Mesendoderm (in vitro differentiated cells): ENCODE measurements at regions not wholly inside any gene's neighbourhood (a gene's known extent, or its start where the extent isn't known, plus 50 kb on each side); places are given as distances from the start of the nearest gene placed in this dataset.

Experiments used
- DNase-seq: peaks from one replicate; pipeline ENCODE4 v3.0.0; 2013
- H2AK5ac ChIP-seq: 2 replicates; pipeline ENCODE4 v1.6.1; 2013; ENCODE audit warnings: low read length, inconsistent platforms
- H2BK120ac ChIP-seq: 2 replicates; pipeline ENCODE4 v1.6.1; 2013; ENCODE audit warnings: low read depth, mild to moderate bottlenecking, low read length, moderate library complexity, mixed read lengths
- H2BK15ac ChIP-seq: replicated peaks from 2 replicates; pipeline ENCODE4 v1.6.1; 2013; ENCODE audit warnings: low read depth, mild to moderate bottlenecking, moderate library complexity
- H2BK5ac ChIP-seq: 2 replicates; pipeline ENCODE4 v1.6.1; 2013; ENCODE audit warnings: low read length, inconsistent platforms
- H3K18ac ChIP-seq: 2 replicates; pipeline ENCODE4 v1.6.1; 2013; ENCODE audit warnings: mild to moderate bottlenecking, low read length, mixed read lengths
- H3K23ac ChIP-seq: one replicate; pipeline ENCODE4 v1.6.1; 2013; ENCODE audit warnings: low read length
- H3K27ac ChIP-seq: 2 replicates; pipeline ENCODE4 v1.5.1; 2013; ENCODE audit warnings: low read depth, mild to moderate bottlenecking, inconsistent platforms, low read length, moderate library complexity
- H3K27me3 ChIP-seq: 2 replicates; pipeline ENCODE4 v1.6.1; 2013; ENCODE audit warnings: low read length, control low read depth, mild to moderate bottlenecking, inconsistent platforms; ENCODE audit not compliant: insufficient read depth, poor library complexity
- H3K36me3 ChIP-seq: 2 replicates; pipeline ENCODE4 v1.6.1; 2013; ENCODE audit warnings: low read length, inconsistent platforms; ENCODE audit not compliant: control insufficient read depth, insufficient read depth
- H3K4ac ChIP-seq: one replicate; pipeline ENCODE4 v1.6.1; 2013; ENCODE audit warnings: low read depth, mild to moderate bottlenecking, low read length, moderate library complexity
- H3K4me1 ChIP-seq: 2 replicates; pipeline ENCODE4 v1.6.1; 2013; ENCODE audit warnings: low read depth, low read length, inconsistent platforms; ENCODE audit not compliant: control insufficient read depth
- H3K4me2 ChIP-seq: 2 replicates; pipeline ENCODE4 v1.6.1; 2013; ENCODE audit warnings: low read length
- H3K4me3 ChIP-seq: 2 replicates; pipeline ENCODE4 v1.5.1; 2013; ENCODE audit warnings: mild to moderate bottlenecking, low read length
- H3K56ac ChIP-seq: one replicate; pipeline ENCODE4 v1.6.1; 2013; ENCODE audit warnings: low read length
- H3K79me1 ChIP-seq: 2 replicates; pipeline ENCODE4 v1.6.1; 2013; ENCODE audit warnings: low read length, inconsistent platforms
- H3K79me2 ChIP-seq: 2 replicates; pipeline ENCODE4 v1.6.1; 2013; ENCODE audit warnings: mild to moderate bottlenecking, low read length; ENCODE audit not compliant: control insufficient read depth, insufficient read depth
- H3K9ac ChIP-seq: 2 replicates; pipeline ENCODE4 v1.6.1; 2013; ENCODE audit warnings: low read length, inconsistent platforms
- H4K5ac ChIP-seq: one replicate; pipeline ENCODE4 v1.6.1; 2013; ENCODE audit warnings: low read length
- H4K8ac ChIP-seq: one replicate; pipeline ENCODE4 v1.6.1; 2013; ENCODE audit warnings: low read depth, mild to moderate bottlenecking, control low read depth, low read length, moderate library complexity
- WGBS: extraction: QIAGEN DNeasy Blood & Tissue Kit; methylation state at CpG from one replicate; pipeline ENCODE4 v1.1.7; 2013; ENCODE audit warnings: low lambda C conversion rate, missing lambda C conversion rate; ENCODE audit not compliant: insufficient coverage; ENCODE audit errors: extremely low coverage; 5-methylcytosine and 5-hydroxymethylcytosine counted together

DNA sequence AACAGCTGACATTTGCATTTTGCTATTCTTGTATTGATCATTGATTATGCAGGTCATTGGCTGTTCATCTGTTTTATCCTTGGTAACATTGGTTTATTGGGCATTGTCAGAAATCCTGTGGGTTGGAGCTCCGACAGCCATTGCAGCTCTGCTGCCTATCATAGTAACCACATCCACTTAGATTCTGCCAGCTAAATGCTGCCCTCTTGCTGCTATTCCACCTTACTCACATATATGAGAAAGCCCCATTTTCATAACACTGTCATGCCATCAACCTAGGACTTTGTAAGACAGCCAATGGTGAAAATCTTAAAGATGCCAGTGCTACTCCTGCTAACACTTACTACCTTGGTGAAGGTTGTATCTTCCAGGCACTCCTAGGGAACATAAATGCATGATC is 187.3 kb upstream of the CXCL13 start:
- Histone ChIP-seq H3K79me2 (no peaks in the 10 kb centered on the region), H2BK15ac (no peak overlapping the region), H3K27ac (no peak overlapping the region), H3K4me1 (no peaks in the 10 kb centered on the region), H3K4me2 (no peak overlapping the region), H3K9ac (no peak overlapping the region), H3K27me3 (no peaks in the 10 kb centered on the region), H4K5ac (no peak overlapping the region), H3K18ac (no peak overlapping the region), H3K23ac (no peak overlapping the region), H2BK5ac (no peak overlapping the region), H4K8ac (no peak overlapping the region), H3K56ac (no peak overlapping the region), H3K79me1 (no peaks in the 10 kb centered on the region), H3K4ac (no peak overlapping the region), H3K4me3 (no peak overlapping the region), H2AK5ac (no peak overlapping the region), H2BK120ac (no peak overlapping the region), H3K36me3 (no peaks in the 10 kb centered on the region)
- peak; percentile 36 for DNase-seq
- WGBS, result no CpG with 5 or more reads among the region's 1 CpG

DNA sequence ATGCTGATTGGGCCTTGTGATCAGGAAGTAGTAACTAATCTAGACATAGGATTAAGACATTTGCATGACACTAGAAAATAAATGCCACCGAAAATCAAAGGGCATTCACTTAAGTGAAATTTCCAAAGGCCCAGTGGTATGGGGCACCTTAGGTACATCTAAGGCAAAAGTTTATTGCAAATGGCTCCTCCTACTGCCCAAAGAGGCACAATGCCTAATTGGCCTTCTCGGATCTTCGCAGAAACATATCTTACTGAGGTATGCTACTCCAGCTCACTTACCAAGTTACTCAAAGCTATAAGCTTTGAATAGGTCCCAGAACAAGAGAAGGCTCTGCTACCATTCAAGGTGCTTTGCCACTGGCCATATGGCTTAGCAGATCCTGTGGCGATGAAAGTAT is 174.8 kb upstream of the CXCL13 start:
- peak; percentile 36 for DNase-seq
- Histone ChIP-seq H3K27me3 (no peaks in the 10 kb centered on the region), H4K5ac (no peak overlapping the region), H3K9ac (no peak overlapping the region), H3K36me3 (no peaks in the 10 kb centered on the region), H3K23ac (no peak overlapping the region), H2BK5ac (no peak overlapping the region), H3K4me3 (no peak overlapping the region), H3K4me2 (no peak overlapping the region), H3K4me1 (no peaks in the 10 kb centered on the region), H4K8ac (no peak overlapping the region), H3K79me1 (no peaks in the 10 kb centered on the region), H2BK120ac (no peak overlapping the region), H2BK15ac (no peak overlapping the region), H3K4ac (no peak overlapping the region), H2AK5ac (no peak overlapping the region), H3K18ac (no peak overlapping the region), H3K56ac (no peak overlapping the region), H3K27ac (no peak overlapping the region), H3K79me2 (no peaks in the 10 kb centered on the region)
- WGBS, result no CpG with 5 or more reads among the region's 4 CpGs

DNA sequence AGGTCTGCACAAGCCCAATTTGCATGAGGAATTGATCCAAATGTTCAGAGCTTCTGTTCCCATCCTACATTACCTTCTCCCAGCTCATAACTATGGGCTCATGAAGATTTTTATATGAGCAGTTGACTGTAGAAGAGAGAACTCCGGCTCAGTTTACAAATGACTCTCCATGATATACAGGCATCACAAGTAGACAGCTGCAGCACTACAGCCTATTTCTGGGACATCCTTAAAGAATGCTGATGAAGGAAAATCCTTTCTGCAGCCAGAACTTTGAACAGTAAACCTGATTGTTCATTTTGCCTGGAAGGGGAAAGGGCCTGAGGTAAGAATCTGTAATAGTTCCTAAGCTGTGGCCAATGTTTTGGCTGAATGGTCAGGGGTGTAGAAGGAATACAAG is 174.1 kb upstream of the CXCL13 start:
- no CpG with 5 or more reads among the region's 1 CpG for WGBS
- Histone ChIP-seq H2BK120ac (no peak overlapping the region), H3K4me3 (no peak overlapping the region), H4K5ac (no peak overlapping the region), H2BK15ac (no peak overlapping the region), H3K18ac (no peak overlapping the region), H3K4me1 (no peaks in the 10 kb centered on the region), H2AK5ac (no peak overlapping the region), H3K79me1 (no peaks in the 10 kb centered on the region), H3K23ac (no peak overlapping the region), H3K56ac (no peak overlapping the region), H3K27me3 (no peaks in the 10 kb centered on the region), H3K4me2 (no peak overlapping the region), H3K9ac (no peak overlapping the region), H2BK5ac (no peak overlapping the region), H3K27ac (no peak overlapping the region), H3K79me2 (no peaks in the 10 kb centered on the region), H3K36me3 (no peaks in the 10 kb centered on the region), H3K4ac (no peak overlapping the region), H4K8ac (no peak overlapping the region)
- DNase-seq, result no peak

DNA sequence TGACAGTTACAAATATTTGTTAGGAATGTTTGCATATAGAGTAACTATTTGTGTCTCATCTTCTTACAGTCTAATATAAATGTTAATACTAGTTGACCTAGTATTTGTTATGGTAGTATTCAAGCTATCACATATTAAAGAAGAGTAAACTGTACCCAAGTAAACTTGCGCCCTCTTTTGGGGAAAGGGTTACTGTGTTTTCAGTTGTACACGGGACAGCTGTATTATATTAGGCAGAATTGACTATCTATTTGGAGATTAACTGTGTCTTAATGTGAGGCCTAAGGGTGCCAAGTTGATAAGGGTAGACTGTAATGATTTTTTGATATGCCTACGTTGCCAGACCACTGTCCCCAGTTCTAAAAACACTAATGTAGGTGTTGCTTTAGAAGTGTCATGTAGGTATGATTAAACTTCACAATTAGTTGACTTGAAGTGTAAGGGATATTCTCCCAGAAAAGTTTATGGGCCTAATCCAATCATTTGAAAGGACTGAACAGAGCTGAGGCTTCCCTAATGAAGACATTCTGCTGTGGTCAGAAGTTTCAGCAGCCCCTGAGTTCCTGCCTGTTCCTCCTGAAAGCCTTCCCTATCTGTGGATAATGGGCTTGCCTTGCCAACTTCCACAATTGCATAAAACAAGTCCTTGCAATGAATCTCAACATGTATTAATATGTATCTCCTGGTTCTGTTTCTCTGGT is 172.8 kb upstream of the CXCL13 start:
- Histone ChIP-seq H2BK15ac (no peak overlapping the region), H3K18ac (no peak overlapping the region), H3K79me2 (no peaks in the 10 kb centered on the region), H3K27me3 (no peaks in the 10 kb centered on the region), H2BK120ac (no peak overlapping the region), H3K27ac (no peak overlapping the region), H3K4me3 (no peak overlapping the region), H4K8ac (no peak overlapping the region), H2AK5ac (no peak overlapping the region), H3K9ac (no peak overlapping the region), H3K4me2 (no peak overlapping the region), H3K4ac (no peak overlapping the region), H3K4me1 (no peaks in the 10 kb centered on the region), H3K79me1 (no peaks in the 10 kb centered on the region), H3K56ac (no peak overlapping the region), H3K23ac (no peak overlapping the region), H4K5ac (no peak overlapping the region), H3K36me3 (no peaks in the 10 kb centered on the region), H2BK5ac (no peak overlapping the region)
- WGBS, result no CpG with 5 or more reads among the region's 3 CpGs
- peak; percentile 5 for DNase-seq

DNA sequence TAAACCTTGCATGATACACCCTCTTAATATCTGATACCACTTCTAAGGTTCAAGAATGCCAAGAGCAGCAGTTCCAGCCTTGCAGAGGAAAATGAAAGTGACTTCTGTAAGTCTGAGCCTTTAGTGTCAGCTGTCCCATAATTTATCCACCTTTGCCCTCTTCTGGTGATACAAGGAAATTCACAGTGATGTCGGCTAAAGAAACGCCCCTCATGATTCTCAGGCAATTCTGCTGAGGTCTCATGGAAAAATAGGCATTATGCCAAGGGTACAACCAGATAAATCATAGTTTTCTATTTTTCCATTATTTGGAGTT is 172.2 kb upstream of the CXCL13 start:
- no CpG with 5 or more reads among the region's 2 CpGs for WGBS
- H2BK120ac ChIP-seq, result no peak overlapping the region

More for the DNA sequence above, 172.2 kb upstream of the CXCL13 start:
- Histone ChIP-seq H3K18ac (no peak overlapping the region), H3K79me2 (no peaks in the 10 kb centered on the region), H2AK5ac (no peak overlapping the region), H3K79me1 (no peaks in the 10 kb centered on the region), H4K5ac (no peak overlapping the region), H4K8ac (no peak overlapping the region), H3K4me3 (no peak overlapping the region), H3K4me1 (no peaks in the 10 kb centered on the region), H3K27me3 (no peaks in the 10 kb centered on the region), H3K23ac (no peak overlapping the region), H3K4ac (no peak overlapping the region), H2BK5ac (no peak overlapping the region), H3K36me3 (no peaks in the 10 kb centered on the region), H3K56ac (no peak overlapping the region), H2BK15ac (no peak overlapping the region), H3K4me2 (no peak overlapping the region), H3K27ac (no peak overlapping the region), H3K9ac (no peak overlapping the region)
- peak; percentile 65 for DNase-seq
